ENCODE measurements at regions not wholly inside any gene's neighbourhood (a gene's known extent, or its start where the extent isn't known, plus 50 kb on each side); places are given as distances from the start of the nearest gene placed in this dataset.

DNA sequence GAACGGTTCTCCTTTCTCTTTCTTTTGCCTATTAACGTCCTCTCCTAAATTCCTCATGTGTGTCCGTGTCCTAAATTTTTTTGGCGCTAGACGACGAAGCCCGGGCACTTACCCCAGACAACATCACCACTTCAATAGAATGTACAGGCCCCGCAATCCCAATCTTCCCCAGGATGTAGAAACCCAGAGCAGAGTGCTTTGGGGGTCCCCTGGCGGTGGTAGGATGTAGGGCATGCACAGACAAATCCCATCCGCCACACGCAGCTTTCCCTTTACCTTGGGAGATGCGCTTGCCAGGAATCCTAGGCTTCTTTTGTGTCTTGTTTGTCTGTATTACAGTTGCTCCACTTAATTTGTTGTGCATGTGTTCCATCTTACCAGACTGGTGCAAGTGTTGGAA is 417.3 kb upstream of the ARID1B start:
- DNase-seq (ENCODE audit: low read depth) = no peak

DNA sequence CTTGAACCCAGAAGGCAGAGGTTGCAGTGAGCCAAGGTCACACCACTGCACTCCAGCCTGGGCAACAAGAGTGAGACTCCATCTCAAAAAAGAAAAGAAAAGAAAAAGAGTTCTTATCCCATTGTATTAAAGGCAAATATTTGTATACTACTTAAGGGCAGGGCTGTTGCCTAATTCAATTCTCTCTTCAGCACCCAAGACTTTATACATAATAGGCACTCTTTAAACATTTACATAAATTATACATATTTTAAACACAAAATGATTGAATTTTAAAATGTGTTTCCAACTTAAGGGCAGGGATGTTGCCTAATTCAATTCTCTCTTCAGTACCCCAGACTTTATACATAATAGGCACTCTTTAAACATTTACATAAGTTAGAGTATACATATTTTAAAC is 424.3 kb upstream of the ARID1B start:
- DNase-seq (ENCODE audit: low read depth) = no peak

DNA sequence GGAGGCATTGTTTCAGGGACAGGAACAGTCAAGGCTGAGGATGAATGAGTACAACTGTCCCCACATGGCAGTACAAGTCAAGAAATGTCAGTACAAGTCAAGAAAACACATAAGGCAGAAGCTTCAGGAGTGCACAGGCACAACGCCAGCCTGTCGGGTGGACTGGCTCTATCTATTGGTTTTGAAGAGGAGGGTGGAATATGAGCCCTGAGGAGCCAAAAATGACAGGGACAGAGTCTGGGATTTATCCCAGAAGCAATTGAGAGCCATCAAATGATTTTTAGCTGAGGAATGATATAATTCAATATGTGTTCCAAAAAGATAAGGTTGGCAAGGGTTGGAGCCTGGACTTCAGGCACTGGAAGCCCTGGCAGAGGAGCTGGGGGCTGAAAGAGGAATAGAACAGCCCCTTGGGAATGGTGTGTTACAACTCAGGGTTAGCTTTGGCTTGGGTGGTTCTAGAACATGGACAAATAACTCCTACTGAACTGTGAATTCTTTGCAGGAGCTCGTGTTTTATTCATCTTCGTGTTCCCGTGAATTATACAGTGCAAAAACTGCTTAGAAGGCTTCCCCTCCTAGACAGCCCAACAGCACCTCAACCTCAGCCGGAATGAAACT is 425.7 kb upstream of the ARID1B start:
- DNase-seq (ENCODE audit: low read depth) = no peak

DNA sequence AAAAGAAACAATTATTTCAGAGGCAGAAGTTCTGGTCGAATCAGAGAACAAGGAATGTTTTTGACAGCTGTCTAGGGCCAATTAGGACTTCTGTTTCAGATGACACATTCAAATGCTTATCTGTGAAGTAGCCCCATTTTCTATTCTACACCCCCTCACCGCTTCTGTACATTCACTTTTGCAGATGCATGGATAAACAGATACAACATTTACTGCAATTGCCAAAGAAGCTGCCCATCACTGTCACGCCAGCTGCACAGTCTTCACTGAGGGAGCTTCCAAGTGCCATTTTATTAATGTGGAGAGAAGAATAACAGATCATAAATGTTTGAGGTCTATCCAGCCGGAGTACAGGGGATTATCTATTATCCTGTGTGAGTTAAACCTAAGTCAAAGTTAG is 426.8 kb upstream of the ARID1B start:
- no peak for DNase-seq (ENCODE audit: low read depth)

DNA sequence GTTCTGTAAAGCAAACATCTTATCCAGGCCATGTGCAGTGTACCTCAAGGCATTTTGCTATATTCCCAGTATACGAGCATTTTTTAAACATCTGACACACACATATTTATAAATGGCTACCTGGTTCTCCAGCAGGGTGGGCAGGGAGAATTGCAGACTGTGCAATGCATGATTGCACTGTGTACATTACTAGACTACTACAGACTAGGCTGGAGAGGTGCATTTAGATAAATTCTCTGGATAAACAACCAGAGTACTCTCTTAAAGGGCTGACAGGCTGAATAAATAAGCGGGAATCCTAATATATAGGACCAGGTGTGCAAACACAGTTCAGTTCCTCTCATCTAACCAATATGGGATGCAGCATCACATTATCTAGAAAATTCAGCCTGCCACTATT is 428.3 kb upstream of the ARID1B start:
- DNase-seq (ENCODE audit: low read depth) = no peak

DNA sequence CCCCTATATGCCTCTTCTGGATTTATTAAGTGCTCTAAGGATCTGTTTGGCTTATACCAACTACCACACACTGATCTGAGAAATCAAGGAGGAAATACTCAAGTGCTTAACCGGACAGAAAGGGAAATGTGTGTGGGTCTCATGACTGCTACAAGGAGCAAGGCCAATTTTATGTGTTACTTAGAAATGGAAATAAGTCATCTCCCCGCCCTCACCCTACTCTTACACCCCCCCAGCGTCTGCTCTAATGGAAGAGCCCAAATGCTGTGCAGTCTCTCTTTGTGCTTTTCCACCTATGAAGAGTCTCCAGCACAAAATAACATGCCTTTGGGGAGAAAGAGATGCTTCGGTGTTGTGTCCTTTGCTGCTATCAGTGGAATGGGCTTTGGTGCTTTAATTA is 428.8 kb upstream of the ARID1B start:
- no peak for DNase-seq (ENCODE audit: low read depth)

DNA sequence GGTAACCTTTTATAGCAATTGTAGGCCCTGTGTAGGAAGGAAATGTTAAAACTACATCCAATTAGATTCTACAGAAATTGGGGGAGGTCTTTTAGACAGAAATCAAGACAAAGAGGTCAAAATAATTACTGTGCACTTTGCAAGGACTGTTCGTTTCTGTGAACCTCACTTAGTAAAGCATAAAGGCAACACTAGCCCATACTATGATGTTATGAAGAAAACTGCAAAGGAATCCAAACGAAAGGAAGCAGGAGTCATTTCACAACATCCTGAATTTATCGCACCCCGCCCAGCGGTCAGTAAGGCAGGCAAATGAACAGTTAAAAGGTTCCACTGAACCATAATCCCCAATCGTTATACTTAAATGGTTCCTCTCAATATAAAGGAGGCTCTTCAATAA is 429.5 kb upstream of the ARID1B start:
- DNase-seq (ENCODE audit: low read depth) = no peak

DNA sequence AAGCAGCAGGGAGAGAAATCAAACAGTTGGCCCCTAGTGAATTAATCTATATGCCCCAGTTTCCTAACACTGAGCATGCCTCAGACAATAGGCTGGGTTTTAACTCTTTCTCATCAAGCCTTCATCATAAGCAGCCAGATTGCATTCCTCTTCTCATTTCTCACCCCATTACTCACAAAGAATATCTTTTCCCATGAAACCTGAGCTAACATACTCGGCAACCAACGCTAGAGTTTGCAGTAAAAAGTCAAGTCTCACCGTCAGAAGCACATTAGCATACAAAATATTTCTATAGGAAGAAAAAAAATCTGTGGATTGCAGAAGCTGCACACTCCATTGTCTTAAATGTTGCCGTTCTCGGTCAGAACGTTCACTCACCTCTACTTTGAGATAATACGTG is 429.9 kb upstream of the ARID1B start:
- no peak for DNase-seq (ENCODE audit: low read depth)

DNA sequence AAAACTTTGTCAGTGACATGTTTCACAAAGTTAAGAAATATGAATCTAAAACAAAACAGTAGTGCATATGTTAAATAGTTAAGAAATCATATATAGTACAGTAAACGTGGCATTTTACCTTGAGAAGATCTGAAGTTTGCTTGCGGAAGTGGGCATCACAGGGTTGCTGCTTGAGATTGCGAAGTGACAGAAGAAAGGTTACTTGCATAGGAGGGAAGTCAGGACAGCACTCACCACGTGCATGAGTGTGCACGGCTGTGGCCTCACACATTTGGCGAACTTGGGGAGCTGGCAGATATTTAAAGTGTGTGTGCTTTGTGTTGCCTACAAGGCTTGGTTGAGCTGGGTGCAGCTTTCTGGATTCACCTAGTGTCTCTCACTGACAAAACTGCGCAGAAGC is 431.5 kb upstream of the ARID1B start:
- no peak for DNase-seq (ENCODE audit: low read depth)

DNA sequence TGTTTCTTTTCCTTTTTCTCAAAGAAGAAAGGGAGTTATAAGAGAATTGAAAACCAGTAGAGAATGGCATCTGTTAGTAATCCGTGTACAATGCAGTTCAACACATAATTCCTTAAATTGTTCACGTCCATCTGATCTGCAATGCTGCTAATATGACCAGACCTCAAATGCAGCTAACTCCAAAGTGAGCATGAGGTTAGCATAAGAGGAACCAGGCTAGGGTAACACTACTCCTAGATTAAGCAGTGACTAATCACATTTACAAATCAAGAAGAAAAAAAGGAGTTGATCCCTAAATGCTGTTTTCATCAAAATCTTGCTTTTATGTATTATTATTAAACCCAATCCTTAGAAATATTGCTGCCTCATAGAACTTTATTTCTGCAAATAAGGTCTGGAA is 432.7 kb upstream of the ARID1B start:
- DNase-seq (ENCODE audit: low read depth) = no peak

DNA sequence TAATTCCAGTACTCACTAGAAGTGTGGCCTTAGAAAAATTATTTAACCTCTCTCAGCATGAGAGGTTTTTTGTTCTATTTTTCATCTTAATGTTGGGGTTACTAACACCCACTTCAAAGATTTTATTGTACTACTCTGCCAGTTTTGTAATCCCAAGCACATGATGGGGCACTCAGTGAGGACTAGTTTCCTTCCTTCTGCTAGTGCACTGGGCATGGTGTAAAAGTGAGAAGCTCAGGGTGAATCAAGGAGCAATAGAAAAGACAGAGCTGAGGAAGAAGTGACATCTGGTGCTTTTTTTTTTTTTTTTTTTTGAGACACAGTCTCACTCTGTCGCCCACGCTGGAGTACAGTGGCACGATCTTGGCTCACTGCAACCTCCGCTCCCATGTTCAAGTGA is 439.4 kb upstream of the ARID1B start:
- DNase-seq (ENCODE audit: low read depth) = no peak

DNA sequence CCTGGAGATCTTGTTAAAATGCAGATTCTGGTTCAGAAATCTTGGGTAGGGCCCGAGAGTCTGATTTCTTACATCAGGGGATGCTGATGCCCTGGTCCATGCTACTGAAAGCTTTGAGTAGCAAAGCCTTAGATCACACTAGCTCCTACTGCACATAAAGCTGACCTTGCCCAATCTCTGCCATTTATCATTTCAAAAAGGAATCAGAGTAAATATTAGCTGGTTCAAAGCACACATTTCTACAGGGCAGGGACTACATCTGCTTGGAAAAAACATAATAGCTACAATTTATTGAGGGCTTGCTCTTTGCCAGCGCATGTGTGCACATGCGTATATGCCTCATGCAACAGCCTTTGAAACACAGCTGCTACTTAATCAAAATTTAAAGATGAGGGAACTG is 440.4 kb upstream of the ARID1B start:
- no peak for DNase-seq (ENCODE audit: low read depth)

DNA sequence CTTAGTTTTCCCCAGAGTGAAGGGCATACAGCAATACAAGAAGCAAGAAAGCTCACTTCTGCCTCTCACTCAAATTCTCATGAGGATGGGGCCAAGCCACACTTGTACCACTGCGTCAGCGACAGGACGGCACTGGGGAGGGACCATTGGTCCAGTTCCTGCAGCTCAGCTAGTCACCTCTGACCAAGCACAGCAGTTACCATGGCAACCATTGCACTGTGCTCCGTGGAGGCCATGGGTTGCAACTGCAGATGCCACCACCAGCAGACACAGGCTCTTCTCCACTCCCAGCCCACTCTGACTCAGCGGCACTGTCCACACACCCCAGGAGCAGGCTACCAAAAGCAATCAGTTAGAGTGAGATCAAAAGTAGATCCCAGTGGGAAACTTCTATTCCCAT is 441.1 kb upstream of the ARID1B start:
- DNase-seq (ENCODE audit: low read depth) = no peak

DNA sequence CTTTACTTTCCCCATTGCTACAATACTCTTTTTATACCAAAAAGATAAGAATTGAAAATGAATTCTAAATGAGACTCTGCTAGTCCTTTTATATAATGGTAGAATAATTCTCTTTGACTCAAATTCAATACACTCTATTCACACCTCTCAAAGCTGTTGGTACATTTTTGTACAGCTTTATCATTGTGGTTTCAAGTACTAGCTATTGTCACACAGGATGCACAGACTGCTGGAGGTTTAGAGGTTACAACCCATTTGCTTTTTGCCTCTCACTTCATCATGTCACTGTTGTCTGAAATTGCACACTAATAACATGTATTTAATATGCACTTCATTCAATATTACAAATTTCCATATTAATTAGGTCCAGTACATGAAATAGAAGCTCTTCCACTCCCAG is 442.2 kb upstream of the ARID1B start:
- DNase-seq (ENCODE audit: low read depth) = no peak

DNA sequence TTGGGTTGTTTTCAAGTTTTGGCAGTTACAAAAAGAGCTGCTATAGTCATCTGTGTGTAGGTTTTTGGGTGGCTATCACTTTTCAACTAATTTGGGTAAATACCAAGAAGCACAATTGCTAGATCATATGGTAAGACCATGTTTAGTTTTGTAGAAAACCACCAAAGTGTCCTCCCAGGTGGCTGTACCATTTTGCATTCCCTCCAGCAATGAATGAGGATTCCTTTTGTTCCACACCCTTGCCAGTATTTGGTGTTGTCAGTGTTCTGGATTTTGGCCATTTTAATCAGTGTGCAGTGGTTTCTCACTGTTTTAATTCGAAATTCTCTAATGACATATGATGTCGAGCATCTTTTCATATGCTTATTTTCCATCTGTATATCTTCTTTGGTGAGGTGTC is 457.5 kb upstream of the ARID1B start:
- no peak for DNase-seq (ENCODE audit: low read depth)

DNA sequence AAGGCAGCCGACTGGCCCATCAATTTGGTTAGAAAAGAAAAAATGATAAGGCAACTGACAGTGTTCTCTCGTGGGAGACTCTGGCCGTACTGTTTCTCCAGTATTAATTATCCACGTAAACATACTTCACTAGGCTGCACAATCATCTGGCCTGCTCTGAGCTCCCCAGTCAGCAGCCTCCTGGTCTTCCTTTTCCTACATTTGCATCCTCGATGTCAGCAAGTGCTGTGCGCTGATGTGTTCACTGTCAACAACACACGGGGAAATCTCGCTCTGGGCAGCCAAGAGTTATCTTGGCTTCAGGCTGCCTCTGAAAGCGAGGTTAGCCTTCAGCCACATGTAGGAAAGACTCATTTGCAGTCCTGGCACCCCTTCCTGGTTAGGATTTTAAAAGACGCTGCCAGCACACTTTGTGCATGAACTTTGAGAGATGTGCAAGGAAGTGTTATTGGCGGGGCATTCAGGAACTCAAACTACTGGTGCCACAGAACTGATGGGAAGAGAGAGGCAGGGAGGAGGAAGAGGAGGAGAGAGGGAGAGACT is 460.5 kb upstream of the ARID1B start:
- DNase-seq (ENCODE audit: low read depth) = no peak

DNA sequence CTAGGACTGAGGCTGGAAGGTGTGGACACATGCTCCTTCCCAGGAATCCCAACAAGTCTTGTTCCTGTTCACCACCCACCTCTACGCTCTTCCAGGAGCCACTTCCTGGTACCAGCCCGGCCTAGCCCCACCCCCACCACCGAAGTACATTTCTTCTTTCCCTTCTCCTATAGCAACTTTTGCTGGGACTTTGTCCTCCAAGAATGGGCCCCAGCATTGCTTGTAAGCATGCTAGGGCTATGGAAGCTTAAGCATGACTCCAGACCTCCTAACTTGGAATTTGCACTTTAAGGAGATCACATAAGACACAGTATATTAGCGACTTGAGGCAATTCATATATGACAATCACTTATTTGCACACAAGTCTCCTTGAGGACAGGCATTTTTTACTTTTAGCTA is 462.0 kb upstream of the ARID1B start:
- no peak for DNase-seq (ENCODE audit: low read depth)

DNA sequence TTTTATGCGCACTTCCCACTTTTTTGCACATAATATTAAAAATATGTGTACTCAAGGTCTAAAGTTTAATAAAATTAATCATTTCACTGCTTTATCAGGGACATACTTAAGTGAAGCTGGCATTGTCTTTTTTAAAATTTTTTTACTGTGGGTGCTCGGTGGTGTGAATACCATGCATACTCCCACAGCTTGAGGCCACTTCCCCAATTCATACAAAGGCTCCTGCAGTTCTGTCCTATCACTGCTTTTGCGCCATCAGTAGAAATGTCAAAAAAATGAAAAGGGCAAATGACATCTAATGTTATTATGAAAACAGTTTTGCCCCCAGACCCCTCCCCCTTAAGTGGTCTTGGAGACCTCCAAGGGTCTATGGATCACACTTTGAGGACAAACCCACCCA is 464.1 kb upstream of the ARID1B start:
- no peak for DNase-seq (ENCODE audit: low read depth)

DNA sequence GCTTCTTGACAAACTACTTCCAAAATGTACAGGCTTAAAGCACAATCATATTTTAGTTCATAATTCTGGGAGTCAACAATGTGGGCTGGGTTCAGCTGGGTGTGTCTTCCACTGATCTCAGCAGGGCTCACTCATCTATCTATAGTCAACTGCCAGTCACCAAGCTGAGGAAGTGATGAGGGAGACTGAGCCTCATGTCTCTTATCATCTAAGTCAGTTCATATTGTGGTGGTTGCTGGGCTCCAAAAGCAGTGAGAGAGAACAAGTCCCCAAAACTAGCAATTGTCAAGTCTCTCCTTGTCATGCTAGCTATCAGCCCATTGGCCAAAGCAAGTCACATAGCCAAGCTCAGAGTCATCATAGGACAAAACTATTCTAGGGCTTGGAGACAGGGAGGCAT is 465.9 kb upstream of the ARID1B start:
- no peak for DNase-seq (ENCODE audit: low read depth)

DNA sequence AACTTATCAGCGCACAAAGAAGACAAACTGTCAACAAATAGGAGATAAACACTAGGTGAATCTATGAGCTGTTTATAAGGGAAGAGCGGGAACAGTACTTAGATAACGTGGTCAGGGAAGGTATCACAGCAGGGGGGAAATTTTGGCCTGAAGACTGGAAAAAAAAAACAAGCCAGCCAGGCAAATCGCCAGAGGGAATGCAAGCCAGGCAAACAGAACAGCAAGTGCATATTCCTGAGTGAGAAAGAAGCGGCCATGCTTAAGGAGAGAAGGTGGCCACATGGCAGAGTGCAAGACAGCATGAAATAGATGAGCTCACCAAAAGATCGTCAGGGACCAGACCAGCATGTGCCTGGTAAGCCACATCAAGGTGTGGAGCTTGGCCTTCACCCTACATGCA is 466.5 kb upstream of the ARID1B start:
- no peak for DNase-seq (ENCODE audit: low read depth)

DNA sequence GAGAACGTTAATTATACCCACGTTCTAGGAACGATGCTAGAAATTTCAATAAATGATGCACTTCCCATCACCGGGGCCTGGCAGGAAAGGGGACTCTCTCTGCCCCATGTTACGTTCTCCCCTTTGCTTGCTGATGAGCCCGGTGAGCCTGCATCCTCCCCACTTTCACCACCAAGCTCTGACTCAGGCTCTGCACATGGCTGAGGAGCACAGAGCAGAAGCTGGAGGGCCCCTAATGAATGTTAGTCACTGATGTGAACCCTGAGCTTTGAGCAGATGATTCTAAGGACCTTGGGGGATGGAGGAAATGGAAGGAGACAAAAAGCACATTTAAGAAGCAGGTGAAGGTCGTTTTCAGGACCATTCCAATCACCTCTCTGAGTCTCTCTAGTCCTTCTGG is 468.2 kb upstream of the ARID1B start:
- no peak for DNase-seq (ENCODE audit: low read depth)

DNA sequence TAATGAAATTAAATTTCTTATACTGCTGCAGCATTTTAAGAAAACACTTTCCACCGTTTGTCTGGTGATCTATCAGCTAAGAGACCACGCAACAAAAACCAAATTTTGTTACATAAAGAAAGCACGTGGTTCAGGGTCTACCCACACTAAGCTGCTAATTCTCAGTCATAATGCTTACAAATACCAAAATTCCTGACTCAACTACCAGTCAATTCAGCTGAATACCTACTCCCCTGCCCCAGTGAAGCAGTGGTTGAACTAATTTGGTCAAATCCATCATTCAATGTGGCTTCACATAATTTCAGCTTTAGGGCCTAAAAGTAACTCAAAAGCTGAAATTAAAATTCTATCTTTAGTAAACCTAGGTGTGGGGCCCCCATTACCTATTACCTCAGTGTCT is 468.6 kb upstream of the ARID1B start:
- no peak for DNase-seq (ENCODE audit: low read depth)

DNA sequence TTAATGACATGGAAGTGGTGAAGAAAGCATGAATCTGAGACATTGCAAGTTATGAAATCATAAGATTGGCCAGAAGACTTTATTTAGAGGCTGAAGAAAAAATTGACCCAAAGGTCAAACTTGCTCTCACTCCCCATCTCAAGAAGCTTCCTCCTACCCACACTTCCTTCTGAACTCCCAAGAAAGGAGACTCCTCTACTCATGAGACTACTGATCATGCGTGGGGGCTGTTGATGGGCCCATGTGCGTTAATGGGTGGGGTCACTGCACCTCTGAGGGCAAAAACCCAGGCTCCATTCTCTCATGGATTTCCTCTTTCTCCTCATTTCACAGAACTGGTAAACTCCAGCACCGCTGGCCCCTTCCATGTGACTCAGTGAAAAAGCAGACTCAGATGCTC is 470.6 kb upstream of the ARID1B start:
- no peak for DNase-seq (ENCODE audit: low read depth)

DNA sequence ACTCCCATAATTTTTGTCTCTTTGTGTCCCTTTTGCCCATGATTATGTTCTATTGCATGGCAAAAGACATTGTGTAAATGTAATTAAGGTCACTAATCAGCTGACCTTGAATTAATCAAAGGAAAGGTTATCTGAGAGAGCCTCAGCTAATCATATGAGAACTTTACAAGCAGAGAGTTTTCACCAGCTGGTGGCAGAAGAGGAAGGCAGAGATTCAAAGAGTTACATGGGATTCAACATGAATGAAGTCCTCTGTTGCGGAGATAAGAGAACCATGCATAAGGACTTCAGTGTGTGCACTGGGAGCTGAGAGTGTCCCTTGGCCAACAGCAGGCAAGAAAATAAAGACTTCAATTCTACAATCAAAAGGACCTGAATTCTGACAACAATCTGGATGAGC is 494.1 kb upstream of the ARID1B start:
- DNase-seq (ENCODE audit: low read depth) = no peak

DNA sequence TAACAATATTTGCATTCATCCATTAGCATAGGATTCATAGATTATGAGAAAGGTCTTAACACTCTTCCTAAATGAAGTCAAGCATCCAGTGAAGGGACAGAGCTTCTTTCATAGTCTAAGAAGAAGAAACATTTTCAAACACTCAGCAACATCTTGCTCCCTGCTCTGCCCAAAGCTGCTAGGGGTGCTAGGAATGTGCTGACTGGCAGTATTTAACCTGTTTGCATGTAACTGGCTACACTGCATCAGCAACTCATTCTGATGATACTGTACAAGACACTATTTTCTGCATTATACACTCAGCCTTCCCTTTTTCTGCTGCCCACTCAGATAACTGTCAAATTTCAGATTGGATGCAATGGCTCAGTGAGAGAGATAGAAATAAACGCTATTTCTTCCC is 495.1 kb upstream of the ARID1B start:
- no peak for DNase-seq (ENCODE audit: low read depth)

All from stimulated activated CD8-positive, alpha-beta memory T cell treated with anti-CD3 and anti-CD28 coated beads, Interleukin-15, amount 100 ng/mL, for 24 hours (primary cell).